Germinal center (tissue), 1 donor: ENCODE measurements at regions not wholly inside any gene's neighbourhood (a gene's known extent, or its start where the extent isn't known, plus 50 kb on each side); places are given as distances from the start of the nearest gene placed in this dataset.

Experiments
- DNase-seq: peaks from one replicate; pipeline ENCODE4 v3.0.0; 2012; ENCODE audit warnings: mixed read lengths, low spot score

GRCh38 chr18:44227501-44227900, 453.2 kb upstream of the SETBP1 start:
- no peak for DNase-seq

GRCh38 chr18:44229693-44230108, 451.0 kb upstream of the SETBP1 start:
- no peak for DNase-seq

GRCh38 chr18:44231936-44232335, 448.8 kb upstream of the SETBP1 start:
- DNase-seq = no peak

- DNase-seq = no peak
These were observed 448.2 kb upstream of the SETBP1 start for GRCh38 chr18:44232500-44232899.

- DNase-seq = no peak
These were observed 442.2 kb upstream of the SETBP1 start for GRCh38 chr18:44238454-44238853.

GRCh38 chr18:44238911-44239310, 441.8 kb upstream of the SETBP1 start:
- DNase-seq = no peak

- DNase-seq = no peak
These were observed 439.7 kb upstream of the SETBP1 start for GRCh38 chr18:44241020-44241419.

GRCh38 chr18:44245019-44245418, 435.7 kb upstream of the SETBP1 start:
- no peak for DNase-seq

- DNase-seq = no peak
These were observed 434.7 kb upstream of the SETBP1 start for GRCh38 chr18:44246001-44246400.

GRCh38 chr18:44258086-44258485, 422.6 kb upstream of the SETBP1 start:
- no peak for DNase-seq

GRCh38 chr18:44258576-44258975, 422.1 kb upstream of the SETBP1 start:
- no peak for DNase-seq

- no peak for DNase-seq
These were observed 421.1 kb upstream of the SETBP1 start for GRCh38 chr18:44259610-44260009.

- DNase-seq = no peak
These were observed 415.3 kb upstream of the SETBP1 start for GRCh38 chr18:44265437-44265836.

- DNase-seq = no peak
These were observed 407.4 kb upstream of the SETBP1 start for GRCh38 chr18:44273298-44273697.

GRCh38 chr18:44280479-44280878, 400.2 kb upstream of the SETBP1 start:
- DNase-seq = no peak

- no peak for DNase-seq
These were observed 394.6 kb upstream of the SETBP1 start for GRCh38 chr18:44286049-44286448.

- no peak for DNase-seq
These were observed 390.2 kb upstream of the SETBP1 start for GRCh38 chr18:44290366-44290977.

GRCh38 chr18:44298566-44298965, 382.1 kb upstream of the SETBP1 start:
- DNase-seq = no peak

GRCh38 chr18:44309185-44309584, 371.5 kb upstream of the SETBP1 start:
- DNase-seq = no peak

GRCh38 chr18:44320619-44321460, 359.8 kb upstream of the SETBP1 start:
- DNase-seq = no peak

GRCh38 chr18:44321868-44322590, 358.7 kb upstream of the SETBP1 start:
- no peak for DNase-seq

- no peak for DNase-seq
These were observed 357.6 kb upstream of the SETBP1 start for GRCh38 chr18:44323125-44323524.

- no peak for DNase-seq
These were observed 356.3 kb upstream of the SETBP1 start for GRCh38 chr18:44324361-44324760.
